GM21723 (cell line): ENCODE measurements at regions not wholly inside any gene's neighbourhood (a gene's known extent, or its start where the extent isn't known, plus 50 kb on each side); places are given as distances from the start of the nearest gene placed in this dataset.
"Not testable (repeated sequence)": the region's sequence is repeated elsewhere in the genome, so short reads cannot be mapped to it uniquely, and the experiment has no call there.

ENCODE experiments used
- ATAC-seq: cut with Tn5 transposase; IDR thresholded peaks from one replicate; pipeline ENCODE4 v1.9.1; 2021; ENCODE audit warnings: mild to moderate bottlenecking, moderate library complexity; ENCODE audit not compliant: unreplicated experiment

GRCh38 chr2:187003038-187003554, 154.1 kb upstream of the ZSWIM2 start:
- ATAC-seq = no peak

- no peak for ATAC-seq
Measured at GRCh38 chr2:187002242-187002641, 153.3 kb upstream of the ZSWIM2 start.

GRCh38 chr2:187001248-187001647, 152.3 kb upstream of the ZSWIM2 start:
- ATAC-seq = no peak

- no peak for ATAC-seq
Measured at GRCh38 chr2:186995092-186995491, 146.1 kb upstream of the ZSWIM2 start.

- ATAC-seq = no peak
Measured at GRCh38 chr2:186992597-186992996, 143.6 kb upstream of the ZSWIM2 start.

GRCh38 chr2:186991766-186992417, 142.9 kb upstream of the ZSWIM2 start:
- ATAC-seq = no peak

GRCh38 chr2:186984966-186985365, 136.0 kb upstream of the ZSWIM2 start:
- ATAC-seq = no peak

- ATAC-seq = no peak
Measured at GRCh38 chr2:186984481-186984880, 135.5 kb upstream of the ZSWIM2 start.

- no peak for ATAC-seq
Measured at GRCh38 chr2:186980787-186981550, 132.0 kb upstream of the ZSWIM2 start.

GRCh38 chr2:186980117-186980442, 131.1 kb upstream of the ZSWIM2 start:
- no peak for ATAC-seq

GRCh38 chr2:186979439-186980116, 130.6 kb upstream of the ZSWIM2 start:
- ATAC-seq = no peak

- no peak for ATAC-seq
Measured at GRCh38 chr2:186977433-186978045, 128.6 kb upstream of the ZSWIM2 start.

GRCh38 chr2:186976329-186976728, 127.4 kb upstream of the ZSWIM2 start:
- ATAC-seq = no peak

GRCh38 chr2:186972281-186972970, 123.5 kb upstream of the ZSWIM2 start:
- ATAC-seq = no peak

GRCh38 chr2:186968277-186968676, 119.3 kb upstream of the ZSWIM2 start:
- peak; percentile 88 for ATAC-seq

GRCh38 chr2:186966015-186966414, 117.0 kb upstream of the ZSWIM2 start:
- ATAC-seq = no peak

- no peak for ATAC-seq
Measured at GRCh38 chr2:186962085-186962747, 113.2 kb upstream of the ZSWIM2 start.

GRCh38 chr2:186960241-186960640, 111.3 kb upstream of the ZSWIM2 start:
- ATAC-seq = not testable (repeated sequence)

GRCh38 chr2:186959486-186959885, 110.5 kb upstream of the ZSWIM2 start:
- no peak for ATAC-seq

- no peak for ATAC-seq
Measured at GRCh38 chr2:186950694-186951093, 101.7 kb upstream of the ZSWIM2 start.
